HL-60 (cell line): ENCODE measurements at regions not wholly inside any gene's neighbourhood (a gene's known extent, or its start where the extent isn't known, plus 50 kb on each side); places are given as distances from the start of the nearest gene placed in this dataset.

ENCODE experiments used
- DNase-seq, 2 experiments: peaks; one replicate each; pipeline ENCODE4 v3.0.0-alpha.2; 2010 to 2020; ENCODE audit warnings: low read depth in 1 of 2, low spot score in 1 of 2
- H3K27ac ChIP-seq: fragments of 250-450 bp; sonication (Bioruptor Pico); replicated peaks from 2 replicates; pipeline ENCODE4 v1.5.1; 2020; ENCODE audit warnings: mild to moderate bottlenecking, moderate library complexity
- H3K27me3 ChIP-seq: fragments of 250-450 bp; sonication (Bioruptor Pico); 2 replicates; pipeline ENCODE4 v1.5.1; 2021; ENCODE audit warnings: mild to moderate bottlenecking, moderate library complexity; ENCODE audit not compliant: insufficient read depth, poor library complexity, severe bottlenecking
- H3K4me3 ChIP-seq: replicated peaks from 2 replicates; pipeline ENCODE4 v1.5.1; 2011; ENCODE audit warnings: mild to moderate bottlenecking, control low read depth, low read length; ENCODE audit not compliant: insufficient read depth
- CTCF ChIP-seq: IDR thresholded peaks from one replicate; pipeline ENCODE4 v1.5.1; 2011; ENCODE audit warnings: low read length, control low read depth, inconsistent platforms; ENCODE audit not compliant: insufficient read depth
- GABPA ChIP-seq: IDR thresholded peaks from 2 replicates; pipeline ENCODE4 v1.6.1; 2012; ENCODE audit warnings: low read depth
- POLR2AphosphoS5 ChIP-seq: IDR thresholded peaks from 2 replicates; pipeline ENCODE4 v1.6.1; 2012; ENCODE audit warnings: low read depth
- REST ChIP-seq: IDR thresholded peaks from 2 replicates; pipeline ENCODE4 v1.6.1; 2012; ENCODE audit warnings: low read depth; ENCODE audit not compliant: insufficient replicate concordance
- SPI1 ChIP-seq: IDR thresholded peaks from 2 replicates; pipeline ENCODE4 v1.6.1; 2012; ENCODE audit warnings: low read depth, mild to moderate bottlenecking, borderline replicate concordance

GRCh38 chr7:52797801-52798200 is 237.6 kb upstream of the POM121L12 start:
- no peaks in the 10 kb centered on the region for H3K27me3 ChIP-seq
- TF ChIP-seq REST (no peak), CTCF (no peak), GABPA (no peak), SPI1 (no peak), POLR2AphosphoS5 (no peak)
- no peak for DNase-seq
- no peak overlapping the region for H3K27ac ChIP-seq
- no peak overlapping the region for H3K4me3 ChIP-seq

GRCh38 chr7:52794621-52795020 is 240.8 kb upstream of the POM121L12 start:
- Histone ChIP-seq H3K4me3 (no peak overlapping the region), H3K27me3 (no peaks in the 10 kb centered on the region), H3K27ac (no peak overlapping the region)
- no peak for DNase-seq
- TF ChIP-seq GABPA (no peak), SPI1 (no peak), CTCF (no peak), REST (no peak), POLR2AphosphoS5 (no peak)

DNA sequence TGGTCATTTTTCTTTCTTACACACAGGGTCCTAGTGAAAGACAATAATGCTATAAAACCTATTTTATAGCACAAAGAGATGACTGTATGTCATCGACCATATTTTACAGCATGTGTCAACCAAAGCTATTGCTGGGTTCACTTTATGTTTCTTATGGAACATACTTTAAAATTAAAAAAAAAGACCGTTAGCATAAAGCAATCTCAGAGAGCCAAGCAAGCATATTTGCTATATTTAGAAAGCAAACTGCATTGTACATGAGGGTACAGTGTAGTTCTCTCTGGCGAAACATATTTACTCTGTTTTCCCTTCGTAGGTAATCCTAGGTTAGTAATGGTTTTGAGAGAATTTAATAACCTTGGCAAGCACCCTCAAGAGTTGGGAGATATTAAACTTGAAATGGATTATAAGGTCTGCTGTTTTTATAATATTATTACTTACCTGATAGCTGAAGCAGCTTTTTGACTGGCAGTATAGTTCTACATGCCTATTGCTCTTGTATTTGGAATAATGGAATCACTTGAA is 244.2 kb upstream of the POM121L12 start:
- DNase-seq, result no peak
- Histone ChIP-seq H3K4me3 (no peak overlapping the region), H3K27me3 (no peaks in the 10 kb centered on the region), H3K27ac (no peak overlapping the region)
- TF ChIP-seq GABPA, result no peak

GRCh38 chr7:52786174-52786573 is 249.3 kb upstream of the POM121L12 start:
- H3K27me3 ChIP-seq, result no peaks in the 10 kb centered on the region
- no peak for DNase-seq
- TF ChIP-seq POLR2AphosphoS5 (no peak), GABPA (no peak), CTCF (no peak), SPI1 (no peak), REST (no peak)
- H3K27ac ChIP-seq, result no peak overlapping the region
- no peak overlapping the region for H3K4me3 ChIP-seq
